ENCODE measurements at regions not wholly inside any gene's neighbourhood (a gene's known extent, or its start where the extent isn't known, plus 50 kb on each side); places are given as distances from the start of the nearest gene placed in this dataset.

DNA sequence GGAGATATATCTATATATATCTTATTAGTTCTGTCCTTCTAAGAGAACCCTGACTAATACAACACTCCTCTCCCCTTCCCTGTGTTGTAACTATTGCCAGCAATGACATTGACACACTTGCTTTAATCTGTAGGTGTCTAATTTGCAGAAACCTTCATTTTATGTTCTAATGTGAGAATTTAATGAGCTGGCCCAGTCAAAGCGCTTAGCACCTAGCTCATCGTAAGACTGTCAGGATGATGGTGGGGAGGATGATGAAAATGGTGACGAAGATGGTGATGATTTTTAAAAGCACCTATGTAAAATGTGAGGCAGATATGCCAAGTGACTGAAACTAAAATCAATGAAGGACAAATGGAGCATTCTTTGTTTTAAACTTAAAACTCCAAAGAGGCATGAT lies 183.8 kb downstream of the DHX15 start:
- TF ChIP-seq, protein P1, sequence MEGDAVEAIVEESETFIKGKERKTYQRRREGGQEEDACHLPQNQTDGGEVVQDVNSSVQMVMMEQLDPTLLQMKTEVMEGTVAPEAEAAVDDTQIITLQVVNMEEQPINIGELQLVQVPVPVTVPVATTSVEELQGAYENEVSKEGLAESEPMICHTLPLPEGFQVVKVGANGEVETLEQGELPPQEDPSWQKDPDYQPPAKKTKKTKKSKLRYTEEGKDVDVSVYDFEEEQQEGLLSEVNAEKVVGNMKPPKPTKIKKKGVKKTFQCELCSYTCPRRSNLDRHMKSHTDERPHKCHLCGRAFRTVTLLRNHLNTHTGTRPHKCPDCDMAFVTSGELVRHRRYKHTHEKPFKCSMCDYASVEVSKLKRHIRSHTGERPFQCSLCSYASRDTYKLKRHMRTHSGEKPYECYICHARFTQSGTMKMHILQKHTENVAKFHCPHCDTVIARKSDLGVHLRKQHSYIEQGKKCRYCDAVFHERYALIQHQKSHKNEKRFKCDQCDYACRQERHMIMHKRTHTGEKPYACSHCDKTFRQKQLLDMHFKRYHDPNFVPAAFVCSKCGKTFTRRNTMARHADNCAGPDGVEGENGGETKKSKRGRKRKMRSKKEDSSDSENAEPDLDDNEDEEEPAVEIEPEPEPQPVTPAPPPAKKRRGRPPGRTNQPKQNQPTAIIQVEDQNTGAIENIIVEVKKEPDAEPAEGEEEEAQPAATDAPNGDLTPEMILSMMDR (conservative IDR thresholded peaks at IDR 0.05; ENCODE audit: control insufficient read depth, insufficient read depth, low read depth, low read length): no peak
- DNase-seq (ENCODE audit: low read depth): no peak
- H3K4me3 ChIP-seq (ENCODE audit: control insufficient read depth, low read depth, low read length): no peak overlapping the region

DNA sequence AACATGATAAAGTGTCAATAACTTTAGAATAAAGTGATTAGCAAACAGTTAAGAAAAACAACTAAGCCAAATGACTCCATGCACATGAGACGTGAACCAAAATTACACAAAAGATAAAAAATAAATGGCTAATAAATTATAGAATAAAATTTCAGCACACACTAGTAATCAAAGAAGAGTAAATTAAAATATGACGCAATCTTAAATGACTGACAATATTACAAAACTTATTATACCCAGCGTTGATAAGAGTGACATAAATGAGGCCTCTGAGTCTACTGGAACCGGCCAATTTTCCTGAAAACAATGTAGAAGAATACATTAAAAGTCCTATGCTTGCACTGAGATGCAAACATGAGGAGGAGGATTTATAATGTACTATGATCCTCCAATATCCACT lies 187.4 kb downstream of the DHX15 start:
- H3K4me3 ChIP-seq (ENCODE audit: control insufficient read depth, low read depth, low read length): no peak overlapping the region
- TF ChIP-seq, protein P1 (conservative IDR thresholded peaks at IDR 0.05; ENCODE audit: control insufficient read depth, insufficient read depth, low read depth, low read length): no peak
- no peak for DNase-seq (ENCODE audit: low read depth)

DNA sequence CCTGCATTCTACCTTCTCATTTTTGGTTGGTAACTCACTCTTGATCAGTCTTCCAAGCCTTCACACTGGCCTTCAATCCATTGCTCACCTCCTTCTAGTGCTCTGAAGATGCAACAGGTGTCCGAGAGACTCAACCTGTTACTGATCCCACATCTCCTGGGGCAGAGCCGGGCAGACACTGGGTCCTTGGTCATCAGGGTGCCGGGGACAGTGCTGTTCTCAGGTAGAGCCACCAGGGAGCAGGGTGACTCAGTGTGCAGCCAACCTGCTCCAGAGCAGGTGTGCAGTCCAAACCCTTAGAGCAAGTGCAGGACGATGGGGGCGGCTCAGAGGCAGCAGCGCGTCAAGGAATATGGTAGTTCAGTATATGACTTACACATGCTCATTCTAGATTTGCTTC lies 188.4 kb downstream of the DHX15 start:
- no peak overlapping the region for H3K4me3 ChIP-seq (ENCODE audit: control insufficient read depth, low read depth, low read length)
- TF ChIP-seq, protein P1 (conservative IDR thresholded peaks at IDR 0.05; ENCODE audit: control insufficient read depth, insufficient read depth, low read depth, low read length): no peak
- DNase-seq (ENCODE audit: low read depth): no peak

DNA sequence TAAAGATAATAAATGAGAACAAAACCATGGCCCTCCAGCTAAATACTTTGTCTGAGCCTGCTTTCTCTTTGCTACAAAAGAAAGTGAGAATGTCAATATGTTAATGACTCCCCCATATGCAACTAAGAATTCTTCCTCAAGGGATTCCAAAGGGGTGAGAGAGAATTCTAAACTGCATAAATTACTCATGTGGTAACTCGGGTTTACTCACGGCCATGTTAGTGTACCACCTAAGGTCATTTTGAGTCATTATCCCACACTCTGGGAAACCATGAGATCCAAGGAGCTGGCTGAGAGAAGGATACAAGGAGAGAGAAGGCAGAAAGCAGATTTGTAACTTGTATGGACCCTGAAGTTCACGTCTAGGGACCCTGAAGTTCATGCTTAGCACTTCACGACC lies 190.3 kb downstream of the DHX15 start:
- TF ChIP-seq, protein P1 (conservative IDR thresholded peaks at IDR 0.05; ENCODE audit: control insufficient read depth, insufficient read depth, low read depth, low read length): no peak
- peak; percentile 67 for DNase-seq (ENCODE audit: low read depth)
- no peak overlapping the region for H3K4me3 ChIP-seq (ENCODE audit: control insufficient read depth, low read depth, low read length)

DNA sequence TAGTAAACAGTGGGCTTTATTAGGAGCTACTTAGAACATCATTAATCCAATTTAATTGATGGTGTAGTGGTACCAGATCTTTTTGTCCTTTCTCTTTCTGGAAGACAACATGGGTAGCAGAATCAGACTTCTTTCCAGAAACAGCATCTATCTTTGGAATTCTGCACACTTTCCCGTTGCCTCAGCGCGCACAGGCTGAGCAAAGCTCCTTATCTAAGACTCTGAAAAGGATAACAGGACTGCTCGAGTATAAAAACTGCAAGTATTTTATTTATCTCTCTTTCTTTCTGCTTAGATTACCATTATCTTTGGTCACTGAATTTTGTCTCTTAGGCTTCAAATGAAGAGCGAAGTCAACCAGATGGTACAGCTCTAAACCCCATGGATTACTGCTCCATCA lies 191.7 kb downstream of the DHX15 start:
- DNase-seq (ENCODE audit: low read depth): no peak
- TF ChIP-seq, protein P1 (conservative IDR thresholded peaks at IDR 0.05; ENCODE audit: control insufficient read depth, insufficient read depth, low read depth, low read length): no peak

DNA sequence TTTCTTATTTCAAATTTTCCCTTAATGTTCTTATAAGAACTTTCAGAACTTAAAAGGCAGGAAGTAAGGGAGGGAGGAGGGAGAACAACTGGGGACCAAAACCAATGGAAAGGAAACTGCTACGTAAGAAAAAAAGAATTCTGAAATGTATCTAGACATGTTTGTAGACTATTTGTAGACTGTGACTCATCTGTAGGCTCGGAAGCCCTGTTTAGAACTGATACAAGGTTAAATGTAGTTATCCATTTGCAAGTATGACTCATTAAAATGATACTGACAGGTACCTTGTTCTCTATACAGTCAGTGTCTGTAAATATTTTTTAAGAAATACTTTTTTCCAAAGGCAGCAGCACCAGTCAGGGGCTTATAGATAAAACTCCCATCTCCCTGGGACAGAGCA lies 202.0 kb downstream of the DHX15 start:
- TF ChIP-seq, protein P1 (conservative IDR thresholded peaks at IDR 0.05; ENCODE audit: control insufficient read depth, insufficient read depth, low read depth, low read length): no peak
- no peak overlapping the region for H3K4me3 ChIP-seq (ENCODE audit: control insufficient read depth, low read depth, low read length)
- DNase-seq (ENCODE audit: low read depth): peak; percentile 9

More for the DNA sequence above, 191.7 kb downstream of the DHX15 start:
- H3K4me3 ChIP-seq (ENCODE audit: control insufficient read depth, low read depth, low read length): no peak overlapping the region
